Anterior cingulate cortex (tissue), 58 donors: ENCODE measurements at regions not wholly inside any gene's neighbourhood (a gene's known extent, or its start where the extent isn't known, plus 50 kb on each side); places are given as distances from the start of the nearest gene placed in this dataset.
"Not testable (repeated sequence)": the region's sequence is repeated elsewhere in the genome, so short reads cannot be mapped to it uniquely, and the experiment has no call there.

ENCODE experiments used
- DNase-seq, 58 donors: peaks; one replicate each; lab custom pipeline; 2025; lab: John Stamatoyannopoulos, UW

DNA sequence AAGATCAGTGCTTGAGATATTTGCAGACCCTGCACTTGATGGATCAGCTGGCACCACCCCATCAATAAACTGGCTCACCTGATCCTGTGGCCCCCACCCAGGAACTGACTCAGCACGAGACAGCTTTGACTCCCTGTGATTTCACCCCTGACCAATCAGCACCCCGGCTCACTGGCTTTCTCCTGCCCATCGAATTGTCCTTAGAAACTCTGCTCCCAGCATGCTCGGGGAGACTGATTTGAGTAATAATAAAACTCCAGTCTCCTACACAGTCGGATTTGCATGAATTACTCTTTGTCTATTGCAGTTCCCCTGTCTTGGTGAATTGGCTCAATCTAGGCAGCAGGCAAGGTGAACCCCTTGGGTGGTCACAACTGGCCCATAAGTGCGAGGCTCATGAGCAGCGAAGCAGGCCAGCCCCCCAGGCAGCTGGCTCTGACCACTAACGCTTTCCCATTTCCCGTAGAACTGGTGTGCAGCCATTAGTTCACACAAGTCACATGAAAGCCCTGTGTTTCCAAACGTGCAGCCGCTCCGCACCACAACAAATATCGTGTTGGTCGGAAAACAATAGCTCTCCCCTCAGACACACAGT is 79.6 kb downstream of the RSPH3 start:
- no peak for DNase-seq

DNA sequence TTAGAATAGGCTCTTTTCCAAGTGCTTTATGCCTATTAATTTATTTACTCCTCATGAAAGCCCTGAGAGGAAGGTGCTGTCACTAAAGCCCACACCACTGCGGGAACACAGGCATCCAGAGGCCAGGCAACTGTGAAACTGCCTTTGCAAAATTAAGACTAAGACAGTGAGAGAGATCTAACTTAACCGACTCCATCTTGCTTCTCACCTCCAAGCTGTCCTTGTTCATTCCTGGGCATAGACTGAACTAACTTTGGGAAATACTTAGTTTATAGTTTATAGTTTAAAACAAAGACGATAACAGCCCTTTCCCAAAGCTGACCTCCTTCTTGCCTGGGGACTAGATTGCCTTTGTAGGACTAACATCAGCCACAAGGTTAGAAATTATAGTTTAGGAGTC is 80.1 kb downstream of the RSPH3 start:
- DNase-seq = no peak

DNA sequence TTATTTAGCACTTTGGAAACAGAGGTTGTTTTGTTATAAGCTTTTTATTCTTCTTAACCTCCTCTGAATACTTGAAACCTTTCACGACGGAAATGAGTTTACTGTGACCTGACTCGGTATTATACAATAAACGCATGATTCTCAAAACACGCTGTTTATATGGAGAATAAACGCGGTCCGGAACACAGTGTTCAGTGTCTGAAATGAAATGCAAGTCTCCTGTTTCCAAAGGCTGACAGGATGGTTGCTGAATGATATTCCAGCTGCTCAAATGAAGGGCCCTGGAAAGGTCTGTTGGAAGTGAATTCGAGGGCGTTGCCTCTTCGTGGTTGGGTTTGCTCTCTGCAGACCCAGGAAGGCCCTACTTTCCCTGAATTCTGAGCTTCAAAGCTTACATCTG is 83.4 kb downstream of the RSPH3 start:
- no peak for DNase-seq

DNA sequence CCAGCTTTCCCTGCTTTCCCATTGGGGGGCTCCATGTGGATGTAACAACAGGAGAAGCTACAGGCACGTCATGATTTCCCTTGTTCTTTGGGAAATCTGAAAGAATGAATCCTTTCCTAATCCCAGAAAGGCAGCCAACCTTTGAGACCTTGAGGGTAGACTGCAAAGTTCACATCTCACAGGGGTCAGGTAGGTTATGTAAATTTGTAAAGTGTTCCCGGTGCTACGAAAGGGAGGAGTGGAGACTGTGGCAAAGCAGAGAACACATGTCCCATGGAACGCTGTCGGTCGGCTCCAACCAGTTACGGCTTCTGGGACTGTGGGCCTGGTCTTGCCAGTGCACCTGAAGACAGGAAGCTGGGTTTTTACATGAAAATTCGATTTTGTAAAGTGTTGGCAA is 85.1 kb downstream of the RSPH3 start:
- DNase-seq = no peak

DNA sequence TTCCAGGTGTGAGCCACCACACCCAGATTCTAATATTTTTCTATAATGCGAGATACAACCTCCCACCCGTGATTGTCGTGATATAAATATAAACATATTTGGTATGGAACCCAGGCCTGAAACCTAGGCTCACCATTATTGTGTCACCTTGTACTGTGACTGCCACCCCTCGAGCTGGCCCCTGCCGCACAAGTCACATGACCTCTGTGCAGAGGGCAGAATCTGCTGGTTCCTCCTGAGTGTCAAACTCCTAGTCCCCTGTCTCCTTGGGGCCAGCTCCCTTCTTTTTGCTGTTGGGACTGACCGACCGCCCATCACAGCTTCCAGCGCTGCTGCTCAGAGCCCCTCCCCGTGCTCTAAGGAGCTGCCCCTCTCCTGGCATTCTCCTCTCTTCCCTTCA is 86.4 kb downstream of the RSPH3 start:
- no peak for DNase-seq

DNA sequence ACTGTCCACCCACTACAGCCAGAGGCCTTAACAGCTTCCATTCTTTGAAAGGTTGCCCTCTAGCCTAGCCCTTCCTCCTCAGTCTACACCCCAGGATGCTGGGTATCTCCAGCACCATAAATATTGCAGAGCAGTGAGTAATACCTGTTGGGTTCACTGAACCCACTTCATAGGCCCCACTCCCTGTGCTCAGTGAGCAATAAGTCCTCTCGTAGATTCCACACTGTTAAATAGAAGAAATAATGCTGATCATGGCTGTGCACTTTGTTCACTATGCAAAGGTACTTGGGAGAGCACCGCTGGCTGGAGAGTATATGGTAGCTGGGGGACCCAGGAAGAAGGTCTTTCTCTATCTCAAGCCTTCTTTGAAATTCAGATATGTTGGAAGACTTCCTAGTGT is 87.3 kb downstream of the RSPH3 start:
- DNase-seq = no peak

DNA sequence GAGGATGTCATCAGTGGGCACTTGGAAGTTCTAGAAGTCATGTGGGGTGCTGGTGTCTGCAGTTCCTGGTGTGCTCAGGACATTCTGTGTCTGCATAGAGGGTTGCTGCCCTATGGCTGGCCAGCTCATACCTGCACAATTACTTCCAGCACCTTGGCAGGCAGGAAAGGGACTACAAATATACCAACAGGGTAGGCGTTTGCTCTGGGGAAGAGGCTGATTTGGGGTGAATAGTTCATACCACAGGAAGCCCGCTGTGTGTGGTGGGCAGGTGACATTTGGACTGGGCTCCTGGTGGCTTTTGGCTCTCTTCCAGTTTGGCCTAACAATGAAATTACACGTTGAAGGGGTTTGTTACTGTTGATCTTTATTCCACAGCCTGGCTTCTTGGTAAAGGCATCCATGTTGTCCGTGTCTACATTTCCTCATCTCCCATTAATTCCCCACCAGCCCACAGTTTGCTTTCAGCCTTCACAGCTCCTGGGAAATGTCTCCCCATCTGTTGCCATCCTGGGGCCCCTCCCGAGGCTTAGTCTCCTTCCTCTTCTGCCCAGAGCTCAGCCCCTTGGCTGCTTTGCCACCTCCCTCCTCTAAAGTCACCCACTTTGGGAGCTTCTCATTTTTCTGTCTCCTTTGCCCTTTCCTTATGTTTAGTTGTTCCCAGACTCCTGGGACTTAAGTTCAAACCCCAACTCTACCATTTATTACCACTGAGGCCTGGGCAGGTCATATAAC is 88.1 kb downstream of the RSPH3 start:
- DNase-seq = no peak

DNA sequence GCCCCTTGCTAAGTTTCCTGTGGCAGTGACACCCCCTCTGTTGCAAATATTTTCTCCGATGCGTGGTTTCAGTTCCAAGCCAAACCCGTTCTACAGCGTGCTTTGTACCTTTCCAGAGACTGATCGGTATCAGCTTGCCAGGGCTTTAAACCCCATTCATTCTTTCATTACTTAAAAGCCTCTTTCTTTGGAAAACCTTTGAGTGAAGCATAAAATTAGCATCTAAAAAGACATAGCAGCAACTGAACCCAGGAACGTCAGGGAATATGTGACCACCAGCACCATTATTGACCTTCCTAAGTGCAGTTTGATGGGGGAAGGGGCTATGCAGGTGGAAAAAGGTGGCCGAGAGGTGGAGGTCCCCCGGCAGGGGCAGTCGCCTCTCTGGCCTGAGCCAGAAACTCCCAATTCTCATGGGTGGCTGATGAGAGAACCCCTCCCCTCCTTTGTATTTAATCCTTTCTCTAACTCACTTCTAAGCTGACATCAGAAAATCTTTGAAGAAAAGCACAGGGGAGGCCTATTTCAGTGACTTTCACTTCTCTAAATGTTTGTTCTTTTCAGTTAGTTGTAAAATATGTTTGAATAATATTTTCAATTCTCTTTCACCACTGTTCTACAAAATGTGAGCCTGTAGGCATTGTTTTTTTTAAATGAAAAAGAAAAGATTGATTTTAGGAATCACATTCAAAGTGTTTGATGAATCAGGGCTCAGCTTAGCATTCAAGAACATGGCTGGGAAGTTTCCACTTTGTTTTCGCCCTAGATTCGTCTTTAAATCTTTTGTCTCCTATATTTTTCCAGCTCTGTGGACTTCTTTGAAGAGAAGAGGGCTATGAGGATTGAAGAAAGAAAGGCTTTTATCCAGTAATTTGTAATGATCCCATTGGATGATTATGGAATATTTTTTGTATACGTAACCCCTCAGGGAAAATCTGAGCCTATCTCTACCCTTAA is 89.2 kb downstream of the RSPH3 start:
- peak in 10 of 58 donors; percentile 4 to 67 (median 18) for DNase-seq

DNA sequence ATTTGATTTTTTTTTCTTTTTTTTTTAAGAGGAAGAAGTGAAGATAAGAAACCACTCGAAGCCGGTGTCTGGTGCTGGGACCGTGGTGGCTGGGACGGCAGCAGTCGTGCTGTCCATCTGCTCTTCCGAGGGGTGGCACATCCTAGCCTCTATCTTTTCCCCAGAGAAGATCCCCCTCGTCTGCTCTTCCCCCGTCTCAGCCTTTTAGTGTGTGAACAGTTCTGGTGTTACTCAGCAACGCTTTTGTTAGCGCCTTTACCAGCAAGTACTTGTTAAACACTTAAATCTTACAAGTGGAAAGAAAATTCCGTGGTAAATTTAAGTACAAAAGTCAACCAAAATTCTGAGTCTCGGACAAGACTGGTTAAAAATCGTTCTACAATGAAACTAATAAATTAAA is 90.1 kb downstream of the RSPH3 start:
- no peak for DNase-seq

DNA sequence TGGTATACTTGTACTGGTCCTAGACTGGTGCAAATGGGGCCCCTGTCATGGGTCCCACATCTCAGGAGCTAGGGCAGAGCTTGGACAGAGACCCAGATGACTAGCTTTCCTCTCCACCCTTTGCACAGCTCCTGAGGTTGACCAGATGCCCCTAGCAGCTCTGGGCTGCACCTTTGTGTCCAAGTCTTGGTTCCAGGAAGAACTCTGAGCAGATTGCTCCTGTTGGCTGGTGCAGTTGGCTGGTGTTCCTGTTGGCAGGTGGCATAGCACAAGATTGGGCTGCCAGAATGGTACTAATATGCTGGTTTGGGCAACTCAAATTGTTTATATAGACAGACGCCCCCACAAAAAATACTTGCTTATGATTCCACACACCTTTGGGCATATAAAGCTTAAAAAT is 89.4 kb upstream of the EZR start:
- DNase-seq = no peak

DNA sequence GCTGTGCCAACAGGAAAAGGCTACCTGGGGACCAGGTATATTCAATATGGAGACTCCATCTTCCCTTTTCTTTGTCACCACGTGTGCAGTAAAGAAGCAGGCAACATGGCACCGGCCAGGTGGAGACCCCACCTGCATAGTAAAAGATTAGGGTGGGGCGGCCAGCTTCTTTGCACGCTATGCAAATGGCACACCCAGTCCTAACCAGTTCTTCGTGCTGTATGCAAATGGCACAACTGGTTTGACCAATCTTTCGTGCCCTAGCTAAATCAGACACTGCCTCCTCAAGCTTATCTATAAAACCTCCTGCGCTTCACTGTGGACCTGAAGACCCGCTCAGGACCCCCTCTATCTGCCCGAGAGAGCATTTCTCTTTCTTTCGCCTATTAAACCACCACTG is 88.8 kb upstream of the EZR start:
- no peak for DNase-seq

DNA sequence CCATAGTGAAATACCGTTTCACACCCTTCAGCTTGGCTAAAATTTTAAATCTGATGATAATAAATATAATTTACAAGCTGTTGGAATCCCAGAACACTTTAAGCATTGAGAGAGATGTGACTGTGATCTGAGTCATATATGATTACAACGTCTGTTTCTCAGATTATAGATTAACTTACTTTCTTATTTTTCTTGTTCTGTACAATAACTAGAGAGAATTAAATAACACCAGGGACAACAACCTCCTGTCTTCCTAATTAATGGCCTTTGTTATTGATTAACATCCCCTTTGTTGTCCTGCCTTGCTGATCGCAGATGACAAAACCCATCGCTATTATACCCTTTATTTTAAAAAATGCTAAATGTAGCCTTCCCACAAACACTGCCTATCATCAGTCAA is 87.8 kb upstream of the EZR start:
- no peak for DNase-seq

DNA sequence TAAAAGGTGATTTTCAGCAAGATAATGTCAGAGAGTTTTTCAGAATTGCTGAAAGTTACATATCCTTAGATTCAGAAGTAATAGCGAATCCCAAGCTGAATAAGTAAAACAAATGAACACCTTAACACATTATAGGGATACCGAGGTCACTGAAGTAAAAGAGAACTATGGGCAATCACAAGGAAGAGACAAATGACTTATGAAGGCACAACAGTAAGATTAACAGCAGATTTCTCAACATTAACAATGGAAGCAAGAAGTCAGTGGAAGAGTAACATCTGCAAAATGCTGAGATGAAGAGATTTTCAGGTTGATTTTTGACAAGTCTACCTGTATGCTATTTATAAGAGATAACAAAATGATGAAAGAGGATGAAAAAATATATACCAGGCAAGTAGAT is 86.1 kb upstream of the EZR start:
- no peak for DNase-seq

DNA sequence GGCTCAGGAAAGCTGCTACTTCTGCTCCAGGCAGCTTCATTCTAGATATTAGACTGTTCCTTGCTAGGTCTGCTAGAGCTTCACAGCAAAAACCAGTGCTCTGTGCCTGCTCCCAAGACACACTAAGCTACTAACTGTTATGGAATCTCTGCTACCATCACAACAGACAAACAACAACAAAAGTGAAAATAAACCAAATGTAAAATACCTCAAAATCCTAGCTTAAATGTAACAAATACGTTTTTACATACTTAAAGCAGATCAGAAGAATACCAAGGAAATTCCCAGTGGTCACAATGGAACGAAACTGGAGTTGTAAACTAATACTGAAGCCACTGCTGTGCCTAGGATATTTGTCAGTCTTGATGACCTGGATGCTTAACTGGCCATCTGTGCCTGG is 84.6 kb upstream of the EZR start:
- DNase-seq = no peak

DNA sequence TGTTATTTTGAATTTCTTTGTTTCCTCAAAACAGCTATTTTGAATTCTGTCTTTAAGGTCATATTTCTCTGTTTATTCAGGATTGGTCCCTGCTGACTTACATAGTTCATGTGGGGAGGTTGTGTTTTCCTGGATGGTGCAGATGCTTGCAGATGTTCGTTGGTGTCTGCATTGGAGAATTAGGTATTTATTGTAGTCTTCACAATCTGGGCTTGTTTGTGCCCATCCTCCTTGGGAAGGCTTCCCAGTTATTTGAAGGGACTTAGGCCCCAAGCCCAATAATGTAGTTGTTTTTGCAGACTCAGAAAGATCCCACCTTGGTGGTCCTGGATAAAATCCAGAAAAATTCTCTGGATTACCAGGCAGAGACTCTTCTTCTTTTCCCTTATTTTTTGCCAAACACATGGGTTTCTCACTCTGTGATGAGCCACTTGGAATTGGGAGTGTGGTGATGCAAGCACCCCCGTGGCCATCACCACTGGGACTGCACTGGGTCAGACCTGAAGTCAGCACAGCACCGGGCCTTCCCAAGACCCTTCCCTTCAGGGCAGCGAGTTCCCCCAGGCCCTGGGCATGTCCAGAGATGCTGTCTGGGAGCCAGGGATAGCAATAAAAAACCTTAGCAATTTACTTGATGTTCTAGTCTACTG is 81.6 kb upstream of the EZR start:
- DNase-seq = no peak

DNA sequence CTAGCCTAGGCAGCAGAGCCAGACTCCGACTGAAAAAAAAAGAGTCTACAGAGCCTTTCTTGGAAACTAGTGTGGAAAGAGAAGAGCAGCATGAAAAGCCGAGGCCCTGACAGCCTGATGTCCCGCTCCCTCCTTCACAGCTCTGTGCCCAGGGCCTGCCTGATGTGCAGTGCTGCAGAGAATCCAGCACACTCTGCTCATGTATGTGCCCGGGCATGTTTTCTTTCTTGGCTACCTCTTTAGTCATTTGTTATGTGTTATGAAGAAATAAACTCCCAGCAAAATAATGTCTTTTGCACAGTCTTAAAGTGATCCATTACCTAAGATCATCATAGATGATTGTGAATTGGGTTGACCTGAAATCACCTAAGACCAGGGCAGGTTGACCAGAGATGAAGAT is 78.1 kb upstream of the EZR start:
- no peak for DNase-seq

DNA sequence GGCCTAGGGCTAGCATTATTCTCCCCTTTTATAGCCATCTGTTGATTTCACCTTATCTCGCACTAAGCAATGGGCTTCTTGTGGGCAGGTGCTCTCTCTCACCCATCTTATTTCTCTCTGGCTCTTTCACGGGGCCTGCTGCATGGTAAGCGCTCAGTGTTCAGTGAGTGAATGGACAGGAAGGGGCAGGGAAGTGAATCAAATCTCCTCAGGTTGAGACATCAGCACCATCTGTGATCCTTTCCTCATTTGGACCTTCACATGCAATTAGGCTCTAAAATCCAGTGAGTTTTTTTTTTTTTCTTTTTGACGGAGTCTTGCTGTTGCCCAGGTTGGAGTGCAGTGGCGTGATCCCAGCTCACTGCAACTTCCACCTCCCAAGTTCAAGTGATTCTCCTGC is 76.5 kb upstream of the EZR start:
- no peak for DNase-seq

DNA sequence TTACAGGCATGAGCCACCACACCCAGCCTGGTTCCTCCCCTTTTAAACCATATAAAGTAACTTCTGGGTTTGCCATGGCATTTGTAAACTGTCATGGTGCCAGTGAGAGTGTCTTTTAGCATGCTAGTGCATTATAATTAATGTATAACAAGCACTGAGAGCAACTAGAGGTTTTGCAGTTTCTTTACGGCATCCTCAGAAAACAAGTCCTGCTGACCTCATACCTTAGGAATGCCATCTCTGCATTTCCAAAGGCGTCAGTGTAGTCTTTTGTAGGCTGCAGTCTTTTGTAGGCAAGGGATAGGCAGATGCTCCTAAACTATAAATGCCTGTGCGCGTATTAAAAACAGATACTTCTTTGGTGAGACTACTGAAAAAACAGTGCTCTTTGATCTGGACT is 75.0 kb upstream of the EZR start:
- no peak for DNase-seq

DNA sequence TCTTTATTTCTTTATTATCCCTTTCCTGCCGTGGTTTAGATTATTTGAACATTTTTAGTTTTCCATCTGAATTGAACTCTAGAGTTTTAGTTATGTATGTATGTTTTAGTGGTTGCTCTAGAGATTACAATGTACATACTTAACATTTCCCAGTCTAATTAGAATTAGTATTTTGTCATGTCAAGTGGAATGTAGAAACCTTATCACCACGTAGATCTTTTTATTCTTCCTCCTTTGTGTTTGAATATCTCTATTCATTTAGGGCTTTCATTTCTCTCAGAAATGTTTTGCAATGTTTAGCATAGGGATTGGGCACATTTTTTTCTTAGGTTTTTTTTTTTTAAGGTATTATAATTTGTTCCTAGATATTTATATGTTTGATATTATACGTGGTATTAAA is 73.1 kb upstream of the EZR start:
- DNase-seq = no peak

DNA sequence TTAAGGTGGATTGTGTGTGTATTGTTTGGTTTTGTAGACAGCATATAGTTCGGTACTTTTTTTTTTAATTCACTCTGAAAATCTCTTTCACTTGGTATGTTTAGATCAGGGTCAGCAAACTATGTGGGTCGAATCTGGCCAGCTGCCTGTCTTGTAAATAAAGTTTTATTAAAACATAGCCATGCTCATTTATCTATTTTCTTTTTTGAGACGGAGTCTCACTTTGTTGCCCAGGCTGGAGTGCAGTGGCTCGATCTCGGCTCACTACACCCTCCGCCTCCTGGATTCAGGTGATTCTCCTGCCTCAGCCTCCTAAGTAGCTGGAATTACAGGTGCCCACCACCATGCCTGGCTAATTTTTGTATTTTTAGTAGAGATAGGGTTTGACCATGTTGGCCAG is 72.4 kb upstream of the EZR start:
- not testable (repeated sequence) for DNase-seq

DNA sequence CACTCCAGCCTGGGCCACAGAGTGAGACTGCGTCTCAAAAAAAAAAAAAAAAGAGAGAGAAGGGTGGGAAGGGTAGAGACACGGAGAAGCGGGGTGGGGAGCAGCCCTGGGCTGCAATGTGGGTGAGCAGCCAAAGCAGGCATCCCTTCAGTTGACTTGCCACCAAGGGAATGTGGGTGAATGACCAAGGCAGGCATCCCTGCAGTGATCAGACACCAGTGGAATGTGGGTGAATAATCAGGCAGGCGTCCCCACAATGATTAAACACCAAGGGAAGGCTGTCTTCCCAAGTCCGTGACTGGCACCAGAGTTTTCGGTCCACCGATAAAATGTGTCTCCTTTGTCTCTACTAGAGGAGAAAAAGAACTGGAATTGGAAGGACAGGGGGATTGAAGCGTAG is 69.0 kb upstream of the EZR start:
- DNase-seq = not testable (repeated sequence)
